B cell (primary cell): ENCODE measurements at regions not wholly inside any gene's neighbourhood (a gene's known extent, or its start where the extent isn't known, plus 50 kb on each side); places are given as distances from the start of the nearest gene placed in this dataset.

Experiments used
- ATAC-seq: fragments of 200-7000 bp; cut with Tn5 transposase; one replicate; pipeline ENCODE4 v1.10.0; 2021; ENCODE audit warnings: low read depth, mild to moderate bottlenecking, moderate number of reproducible peaks, moderate library complexity
- CTCF ChIA-PET: fragments of 350-600 bp; sonication (Branson Sonifier 250); formaldehyde crosslinking; loops from one replicate; lab custom pipeline; 2021; ENCODE audit warnings: antibody characterized with exemption, inconsistent platforms; lab: Charles Lee
- POLR2A ChIA-PET: fragments of 350-600 bp; sonication (Branson Sonifier 250); formaldehyde crosslinking; loops from one replicate; lab custom pipeline; 2021; ENCODE audit warnings: antibody characterized with exemption; lab: Charles Lee
- DNase-seq: peaks from one replicate; pipeline ENCODE4 v3.0.0; 2013
- H2AFZ ChIP-seq: 2 replicates; pipeline ENCODE4 v1.6.1; 2012; ENCODE audit warnings: mild to moderate bottlenecking, low read depth, low read length; ENCODE audit not compliant: insufficient read depth, poor library complexity, severe bottlenecking
- H3K27ac ChIP-seq, 2 donors: 1 replicate in 1 of 2; 2 replicates in 1 of 2; pipeline ENCODE4 v1.5.1; 2012 to 2013; ENCODE audit warnings: low read length in 2 of 2, mild to moderate bottlenecking in 2 of 2, moderate library complexity in 1 of 2
- H3K27me3 ChIP-seq, 4 experiments: fragments of 200-600 bp in 1 of 4; sonication (generic) in 1 of 4; replicated peaks in 1 of 4; 1 replicate in 2 of 4; 2 replicates in 2 of 4; pipeline versions ENCODE4 v1.6.1 to v1.7.0; 2013 to 2016; ENCODE audit warnings: low read length in 3 of 4, mild to moderate bottlenecking in 2 of 4, mixed read lengths in 1 of 4, moderate library complexity in 1 of 4; ENCODE audit not compliant: insufficient read depth in 4 of 4, control insufficient read depth in 3 of 4; ENCODE audit errors: control extremely low read depth in 1 of 4
- H3K36me3 ChIP-seq, 2 experiments: replicated peaks in 1 of 2; 1 replicate in 1 of 2; 2 replicates in 1 of 2; pipeline versions ENCODE4 v1.6.1 to v1.7.1; 2013; ENCODE audit warnings: low read length in 1 of 2; ENCODE audit not compliant: insufficient read depth in 2 of 2, control insufficient read depth in 1 of 2; ENCODE audit errors: control extremely low read depth in 1 of 2, extremely low read depth in 1 of 2
- H3K4me1 ChIP-seq, 2 donors: fragments of 200-600 bp in 1 of 2; sonication (generic) in 1 of 2; 1 replicate in 1 of 2; 2 replicates in 1 of 2; pipeline versions ENCODE4 v1.5.1 to v1.6.1; 2013 to 2017; ENCODE audit warnings: low read length in 2 of 2; ENCODE audit not compliant: control insufficient read depth in 2 of 2, insufficient read depth in 2 of 2
- H3K4me2 ChIP-seq: replicated peaks from 2 replicates; pipeline ENCODE3; 2012; ENCODE audit warnings: mild to moderate bottlenecking, low read depth, low read length; ENCODE audit not compliant: poor library complexity, severe bottlenecking
- H3K4me3 ChIP-seq, 5 experiments: fragments of 200-600 bp in 1 of 5; sonication (generic) in 1 of 5; 1 replicate in 3 of 5; 2 replicates in 2 of 5; pipeline versions ENCODE4 v1.5.1 to v1.7.0; 2011 to 2016; ENCODE audit warnings: low read length in 4 of 5, mild to moderate bottlenecking in 4 of 5, low read depth in 2 of 5, control low read depth in 1 of 5, moderate library complexity in 1 of 5; ENCODE audit not compliant: insufficient read depth in 1 of 5; ENCODE audit errors: control extremely low read depth in 1 of 5, extremely low read depth in 1 of 5
- H3K79me2 ChIP-seq: fragments of 200-600 bp; sonication (generic); one replicate; pipeline ENCODE4 v1.6.0; 2016; ENCODE audit warnings: low read length; ENCODE audit not compliant: control insufficient read depth, insufficient read depth
- H3K9ac ChIP-seq: fragments of 200-600 bp; sonication (generic); 2 replicates; pipeline ENCODE4 v1.6.1; 2017; ENCODE audit warnings: mild to moderate bottlenecking, low read length, moderate library complexity
- H3K9me3 ChIP-seq, 3 donors: one replicate each; pipeline versions ENCODE4 v1.6.1 to v1.7.1; 2013; ENCODE audit warnings: low read length in 2 of 3; ENCODE audit not compliant: control insufficient read depth in 2 of 3, insufficient read depth in 1 of 3; ENCODE audit errors: control extremely low read depth in 1 of 3
- H4K20me1 ChIP-seq: 2 replicates; pipeline ENCODE4 v1.6.0; 2012; ENCODE audit warnings: mild to moderate bottlenecking, low read length; ENCODE audit not compliant: insufficient read depth, control insufficient read depth, poor library complexity, severe bottlenecking
- H3K27ac Mint-ChIP-seq: one replicate; pipeline ENCODE4 v1.8.0; 2021; ENCODE audit warnings: mixed read lengths
- H3K27me3 Mint-ChIP-seq: one replicate; pipeline ENCODE4 v1.8.0; 2021; ENCODE audit warnings: mixed read lengths
- H3K4me1 Mint-ChIP-seq: one replicate; pipeline ENCODE4 v1.8.0; 2021; ENCODE audit warnings: mixed read lengths
- H3K4me3 Mint-ChIP-seq: one replicate; pipeline ENCODE4 v1.8.0; 2021; ENCODE audit warnings: mixed read lengths
- H3K9me3 Mint-ChIP-seq: one replicate; pipeline ENCODE4 v1.8.0; 2022; ENCODE audit warnings: mixed read lengths; ENCODE audit not compliant: insufficient read depth
- CTCF ChIP-seq: fragments of 200-600 bp; IDR thresholded peaks from one replicate; pipeline ENCODE4 v1.8.0; 2022; ENCODE audit warnings: antibody characterized with exemption, mild to moderate bottlenecking
- EZH2 ChIP-seq: IDR thresholded peaks from 2 replicates; pipeline ENCODE4 v1.6.1; 2012; ENCODE audit warnings: borderline replicate concordance, low read depth, mild to moderate bottlenecking, moderate library complexity, low read length; ENCODE audit not compliant: insufficient read depth, poor library complexity, severe bottlenecking
- WGBS: methylation state at CpG from one replicate; pipeline ENCODE4 v1.1.5; 2013; ENCODE audit warnings: missing lambda C conversion rate; ENCODE audit not compliant: insufficient coverage; 5-methylcytosine and 5-hydroxymethylcytosine counted together
- intact Hi-C: fragments of 100-400 bp; cut with micrococcal nuclease; formaldehyde crosslinking; loops from one replicate; pipeline ENCODE4 v1.10.0; 2022

GRCh38 chr13:94776300-94776699, 64.0 kb upstream of the SOX21 start:
- Mint-ChIP-seq H3K9me3 (no peaks in the 10 kb centered on the region), H3K4me3 (no peak overlapping the region), H3K4me1 (no peaks in the 10 kb centered on the region), H3K27ac (no peak overlapping the region), H3K27me3 (no peaks in the 10 kb centered on the region)
- Histone ChIP-seq H3K27me3 (no peaks in the 10 kb centered on the region), H3K9me3 (no peaks in the 10 kb centered on the region), H3K36me3 (no peaks in the 10 kb centered on the region), H3K4me3 (no peak overlapping the region), H3K9ac (no peak overlapping the region), H4K20me1 (no peaks in the 10 kb centered on the region), H3K4me2 (no peak overlapping the region), H3K27ac (no peak overlapping the region), H3K4me1 (no peaks in the 10 kb centered on the region), H2AFZ (no peak overlapping the region), H3K79me2 (no peaks in the 10 kb centered on the region)
- ATAC-seq (no peak), DNase-seq (no peak)
- intact Hi-C loops, result no loop called here
- TF ChIP-seq EZH2, result no peak
- TF ChIP-seq CTCF, result no peak
- WGBS, result 93% methylated on average over 10 of the region's 11 CpGs
- POLR2A ChIA-PET, result no interaction called here
- CTCF ChIA-PET, result no interaction called here

- no peak overlapping the region for H2AFZ ChIP-seq
- WGBS, result 71% methylated on average over 4 of the region's 7 CpGs
- ATAC-seq, result no peak
- Mint-ChIP-seq H3K27ac (no peak overlapping the region), H3K9me3 (peaks cover 2% of the 10 kb centered on the region), H3K4me1 (no peaks in the 10 kb centered on the region), H3K4me3 (no peak overlapping the region), H3K27me3 (peaks cover 5% of the 10 kb centered on the region)
- POLR2A ChIA-PET, result no interaction called here
- TF ChIP-seq EZH2 (no peak), CTCF (no peak)
- no peaks in the 10 kb centered on the region for H3K4me1 ChIP-seq
- no peak overlapping the region for H3K9ac ChIP-seq
- no peak overlapping the region for H3K27ac ChIP-seq
- intact Hi-C loops, result no loop called here
- H3K79me2 ChIP-seq, result no peaks in the 10 kb centered on the region
- H3K36me3 ChIP-seq, result no peaks in the 10 kb centered on the region
- CTCF ChIA-PET, result no interaction called here
- H3K4me2 ChIP-seq, result no peak overlapping the region
- H3K27me3 ChIP-seq, result no peaks in the 10 kb centered on the region
- H3K9me3 ChIP-seq, result no peaks in the 10 kb centered on the region
- no peaks in the 10 kb centered on the region for H4K20me1 ChIP-seq
- H3K4me3 ChIP-seq, result no peak overlapping the region
- no peak for DNase-seq
Observed at GRCh38 chr13:94765814-94766213, 53.5 kb upstream of the SOX21 start.
